ENCODE measurements at regions not wholly inside any gene's neighbourhood (a gene's known extent, or its start where the extent isn't known, plus 50 kb on each side); places are given as distances from the start of the nearest gene placed in this dataset.
"Not testable (repeated sequence)": the region's sequence is repeated elsewhere in the genome, so short reads cannot be mapped to it uniquely, and the experiment has no call there.

GRCh38 chr11:100409267-100409666 is 277.8 kb upstream of the ARHGAP42 start:
- not testable (repeated sequence) for DNase-seq (ENCODE audit: low spot score)

GRCh38 chr11:100419518-100419917 is 267.6 kb upstream of the ARHGAP42 start:
- DNase-seq (ENCODE audit: low spot score): no peak

- DNase-seq (ENCODE audit: low spot score): peak; percentile 7
These were observed 252.1 kb upstream of the ARHGAP42 start for GRCh38 chr11:100434821-100435641.

GRCh38 chr11:100438376-100438775 is 248.7 kb upstream of the ARHGAP42 start:
- no peak for DNase-seq (ENCODE audit: low spot score)

- DNase-seq (ENCODE audit: low spot score): no peak
These were observed 246.0 kb upstream of the ARHGAP42 start for GRCh38 chr11:100441086-100441485.

- DNase-seq (ENCODE audit: low spot score): no peak
These were observed 245.1 kb upstream of the ARHGAP42 start for GRCh38 chr11:100442017-100442416.

- no peak for DNase-seq (ENCODE audit: low spot score)
These were observed 241.8 kb upstream of the ARHGAP42 start for GRCh38 chr11:100445231-100445735.

GRCh38 chr11:100451801-100452460 is 235.2 kb upstream of the ARHGAP42 start:
- not testable (repeated sequence) for DNase-seq (ENCODE audit: low spot score)

GRCh38 chr11:100459811-100460210 is 227.3 kb upstream of the ARHGAP42 start:
- no peak for DNase-seq (ENCODE audit: low spot score)

- DNase-seq (ENCODE audit: low spot score): no peak
These were observed 226.7 kb upstream of the ARHGAP42 start for GRCh38 chr11:100460426-100460825.

- DNase-seq (ENCODE audit: low spot score): no peak
These were observed 219.1 kb upstream of the ARHGAP42 start for GRCh38 chr11:100467821-100468508.

GRCh38 chr11:100469835-100470234 is 217.3 kb upstream of the ARHGAP42 start:
- DNase-seq (ENCODE audit: low spot score): no peak

- no peak for DNase-seq (ENCODE audit: low spot score)
These were observed 214.2 kb upstream of the ARHGAP42 start for GRCh38 chr11:100472727-100473389.

GRCh38 chr11:100473390-100473740 is 213.7 kb upstream of the ARHGAP42 start:
- no peak for DNase-seq (ENCODE audit: low spot score)

GRCh38 chr11:100484948-100485347 is 202.1 kb upstream of the ARHGAP42 start:
- no peak for DNase-seq (ENCODE audit: low spot score)

- no peak for DNase-seq (ENCODE audit: low spot score)
These were observed 188.3 kb upstream of the ARHGAP42 start for GRCh38 chr11:100498780-100499179.

- DNase-seq (ENCODE audit: low spot score): no peak
These were observed 185.6 kb upstream of the ARHGAP42 start for GRCh38 chr11:100501450-100501849.

- no peak for DNase-seq (ENCODE audit: low spot score)
These were observed 174.6 kb upstream of the ARHGAP42 start for GRCh38 chr11:100512475-100512874.

GRCh38 chr11:100515087-100515486 is 172.0 kb upstream of the ARHGAP42 start:
- no peak for DNase-seq (ENCODE audit: low spot score)

GRCh38 chr11:100525197-100525596 is 161.9 kb upstream of the ARHGAP42 start:
- DNase-seq (ENCODE audit: low spot score): no peak

- no peak for DNase-seq (ENCODE audit: low spot score)
These were observed 161.5 kb upstream of the ARHGAP42 start for GRCh38 chr11:100525635-100526034.

GRCh38 chr11:100528872-100529416 is 158.1 kb upstream of the ARHGAP42 start:
- DNase-seq (ENCODE audit: low spot score): no peak

Data from SW480 (cell line).